Heart right ventricle (tissue), 16 donors: ENCODE measurements at regions not wholly inside any gene's neighbourhood (a gene's known extent, or its start where the extent isn't known, plus 50 kb on each side); places are given as distances from the start of the nearest gene placed in this dataset.

Experiments
- ATAC-seq, 8 donors: fragments of 200-7000 bp; cut with Tn5 transposase; one replicate each; pipeline ENCODE4 v1.9.1; 2020; ENCODE audit warnings: mild to moderate bottlenecking in 8 of 8, moderate library complexity in 8 of 8, moderate number of reproducible peaks in 1 of 8
- DNase-seq, 2 donors: peaks; one replicate each; pipeline ENCODE4 v3.0.0-alpha.2; 2020
- H3K27ac ChIP-seq, 10 donors: fragments of 200-600 bp; sonication (generic) in 2 of 10; one replicate each; pipeline versions ENCODE4 v1.5.0 to v1.8.0; 2020 to 2022; ENCODE audit warnings: mild to moderate bottlenecking in 3 of 10
- H3K27me3 ChIP-seq, 7 donors: fragments of 200-600 bp; one replicate each; pipeline ENCODE4 v1.8.0; 2021 to 2022; ENCODE audit warnings: mild to moderate bottlenecking in 2 of 7
- H3K36me3 ChIP-seq, 9 donors: fragments of 200-600 bp; sonication (generic) in 1 of 9; one replicate each; pipeline versions ENCODE4 v1.5.0 to v1.8.0; 2020 to 2022; ENCODE audit warnings: mild to moderate bottlenecking in 2 of 9
- H3K4me1 ChIP-seq, 9 donors: fragments of 200-600 bp; sonication (generic) in 1 of 9; one replicate each; pipeline versions ENCODE4 v1.5.0 to v1.8.0; 2020 to 2022; ENCODE audit warnings: mild to moderate bottlenecking in 4 of 9
- H3K4me3 ChIP-seq, 10 donors: fragments of 200-600 bp; sonication (generic) in 2 of 10; one replicate each; pipeline versions ENCODE4 v1.5.0 to v1.8.0; 2020 to 2022; ENCODE audit warnings: mild to moderate bottlenecking in 7 of 10, moderate library complexity in 2 of 10
- H3K9me3 ChIP-seq, 11 donors: fragments of 200-600 bp in 10 of 11; sonication (generic) in 2 of 11; one replicate each; pipeline versions ENCODE4 v1.5.0 to v1.8.0; 2013 to 2022; ENCODE audit warnings: mild to moderate bottlenecking in 2 of 11, control low read depth in 1 of 11, moderate library complexity in 1 of 11
- WGBS, 2 donors: extraction: QIAGEN DNeasy Blood & Tissue Kit; methylation state at CpG; one replicate each; pipeline ENCODE4 v1.1.7; 2013; ENCODE audit warnings: inconsistent platforms in 1 of 2; 5-methylcytosine and 5-hydroxymethylcytosine counted together
- intact Hi-C, 10 donors: fragments of 100-400 bp; cut with DNase I; formaldehyde crosslinking; loops; one replicate each; pipeline versions ENCODE4 v1.11.1 to v1.14.2; 2022
- TF ChIP-seq, protein P1 (sequence below), 9 donors: fragments of 200-600 bp; sonication (generic) in 2 of 9; IDR thresholded peaks; one replicate each; pipeline versions ENCODE4 v1.5.0 to v1.8.0; 2021 to 2022; ENCODE audit warnings: antibody characterized with exemption in 9 of 9, mild to moderate bottlenecking in 5 of 9, moderate library complexity in 1 of 9
- donor health status: Arrhythmogenic right ventricular cardiomyopathy.
- donor health status: ischemic (EF 13 %, LVEDD 7.1; RV severe dilation, severe dysfunction).
- donor health status: healthy with polysubstance abuse.
- donor health status: DM: no; HTN: yes; CAD: no.
- donor health status: DM: no; HTN: no; CAD: no.
- donor health status: ischemic (EF 25% LVEDD 6.9; RV normal size, moderate dysfunction).
- donor health status: ischemic (EF 25% LVEDD 5.7; RV mildly dilated, moderate dysfunction).
- donor health status: healthy.
- donor health status: DM: yes; HTN: yes; CAD: no.
- donor health status: Ischemic cardiomyopathy.
- donor health status: ischemic (EF 35%, LVEDD 5.7; RV mildly dilated, moderate dysfunction).
- donor health status: nonischemic (EF 11% LVEDD 7.7; RV severe dilation, severe dysfunction).
- donor health status: DM: yes; HTN: yes; CAD: no.
- donor health status: PGD.
- donor health status: ischemic (EF 29% LVEDD 5.4; RV normal size, mild dysfunction).
- donor health status: nonischemic (EF 23%, LVEDD 6.1; RV moderate dilation, normal function).

DNA sequence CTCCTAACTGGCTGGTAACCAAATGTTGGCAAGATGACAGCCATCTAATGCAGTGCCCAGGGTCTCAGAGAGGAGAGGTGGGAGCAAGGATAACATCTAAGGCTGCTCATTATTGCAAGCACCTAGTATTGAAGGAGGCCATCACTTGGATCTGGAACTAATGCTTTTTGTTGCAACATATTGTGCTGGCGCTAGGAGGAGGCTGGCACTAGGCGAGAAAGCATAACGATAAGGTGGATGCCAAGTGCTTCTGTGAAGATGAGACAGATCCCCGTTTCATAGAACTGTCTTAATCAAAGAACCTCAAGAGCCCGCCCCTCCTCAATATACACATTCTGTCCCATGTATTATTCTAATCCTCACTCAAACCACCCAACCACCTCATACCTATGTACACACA is 774.0 kb downstream of the VRK1 start:
- H3K27me3 ChIP-seq: peaks cover 0 to 13% (median 0%) of the 10 kb centered on the region in 7 donors
- no peak for DNase-seq
- ATAC-seq: no peak
- no peak overlapping the region for H3K4me3 ChIP-seq
- TF ChIP-seq, protein P1, sequence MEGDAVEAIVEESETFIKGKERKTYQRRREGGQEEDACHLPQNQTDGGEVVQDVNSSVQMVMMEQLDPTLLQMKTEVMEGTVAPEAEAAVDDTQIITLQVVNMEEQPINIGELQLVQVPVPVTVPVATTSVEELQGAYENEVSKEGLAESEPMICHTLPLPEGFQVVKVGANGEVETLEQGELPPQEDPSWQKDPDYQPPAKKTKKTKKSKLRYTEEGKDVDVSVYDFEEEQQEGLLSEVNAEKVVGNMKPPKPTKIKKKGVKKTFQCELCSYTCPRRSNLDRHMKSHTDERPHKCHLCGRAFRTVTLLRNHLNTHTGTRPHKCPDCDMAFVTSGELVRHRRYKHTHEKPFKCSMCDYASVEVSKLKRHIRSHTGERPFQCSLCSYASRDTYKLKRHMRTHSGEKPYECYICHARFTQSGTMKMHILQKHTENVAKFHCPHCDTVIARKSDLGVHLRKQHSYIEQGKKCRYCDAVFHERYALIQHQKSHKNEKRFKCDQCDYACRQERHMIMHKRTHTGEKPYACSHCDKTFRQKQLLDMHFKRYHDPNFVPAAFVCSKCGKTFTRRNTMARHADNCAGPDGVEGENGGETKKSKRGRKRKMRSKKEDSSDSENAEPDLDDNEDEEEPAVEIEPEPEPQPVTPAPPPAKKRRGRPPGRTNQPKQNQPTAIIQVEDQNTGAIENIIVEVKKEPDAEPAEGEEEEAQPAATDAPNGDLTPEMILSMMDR (IDR thresholded peaks at IDR 0.05): no peak
- H3K9me3 ChIP-seq: peaks cover 0 to 4% (median 0%) of the 10 kb centered on the region in 11 donors
- intact Hi-C loops: no loop called here
- H3K36me3 ChIP-seq: no peaks in the 10 kb centered on the region
- no peak overlapping the region for H3K27ac ChIP-seq
- H3K4me1 ChIP-seq: no peaks in the 10 kb centered on the region
- 80 to 91% methylated on average over 5 of the region's 5 CpGs for WGBS, 2 donors

DNA sequence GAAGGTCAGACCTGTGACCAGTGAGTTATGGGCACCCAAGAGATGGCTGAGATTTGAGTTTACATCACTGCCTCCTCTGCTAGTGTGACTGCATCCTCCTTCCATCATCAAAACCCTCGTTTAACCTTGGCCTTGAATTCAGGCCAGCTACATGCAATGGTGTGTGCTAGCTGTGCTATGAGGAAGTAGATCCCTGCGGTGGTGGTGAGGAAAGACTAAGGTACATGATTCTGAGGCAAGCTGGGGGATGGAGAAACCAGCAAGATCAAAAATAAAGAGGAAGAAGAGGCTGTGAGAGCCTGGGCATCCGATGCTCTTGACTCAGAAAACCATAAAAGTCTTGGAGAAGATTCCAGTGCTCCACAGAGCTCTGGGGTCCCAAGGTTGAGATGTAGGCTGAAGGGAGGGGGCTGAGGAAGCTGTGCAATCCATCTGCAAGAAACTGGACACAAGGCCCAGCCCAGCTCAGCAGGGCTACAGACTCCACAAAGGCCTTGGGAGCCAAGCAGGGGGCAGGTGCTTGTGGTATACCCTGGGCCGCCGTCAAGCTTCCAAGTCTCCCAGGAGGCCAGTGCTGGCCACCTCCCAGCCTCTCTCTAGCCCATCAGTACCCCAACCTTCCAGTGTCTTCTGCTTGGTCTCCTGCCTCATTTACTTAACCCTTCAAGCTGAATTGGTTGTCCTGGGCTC is 774.8 kb downstream of the VRK1 start:
- Histone ChIP-seq H3K36me3 (no peaks in the 10 kb centered on the region), H3K4me1 (no peaks in the 10 kb centered on the region), H3K27ac (no peak overlapping the region), H3K9me3 (peaks cover 0 to 4% (median 0%) of the 10 kb centered on the region in 11 donors), H3K27me3 (peaks cover 0 to 13% (median 0%) of the 10 kb centered on the region in 7 donors), H3K4me3 (no peak overlapping the region)
- WGBS, 2 donors: 68 to 73% methylated on average over 5 of the region's 5 CpGs
- DNase-seq (no peak), ATAC-seq (no peak)
- TF ChIP-seq, protein P1 (IDR thresholded peaks at IDR 0.05): no peak
- intact Hi-C loops: no loop called here

DNA sequence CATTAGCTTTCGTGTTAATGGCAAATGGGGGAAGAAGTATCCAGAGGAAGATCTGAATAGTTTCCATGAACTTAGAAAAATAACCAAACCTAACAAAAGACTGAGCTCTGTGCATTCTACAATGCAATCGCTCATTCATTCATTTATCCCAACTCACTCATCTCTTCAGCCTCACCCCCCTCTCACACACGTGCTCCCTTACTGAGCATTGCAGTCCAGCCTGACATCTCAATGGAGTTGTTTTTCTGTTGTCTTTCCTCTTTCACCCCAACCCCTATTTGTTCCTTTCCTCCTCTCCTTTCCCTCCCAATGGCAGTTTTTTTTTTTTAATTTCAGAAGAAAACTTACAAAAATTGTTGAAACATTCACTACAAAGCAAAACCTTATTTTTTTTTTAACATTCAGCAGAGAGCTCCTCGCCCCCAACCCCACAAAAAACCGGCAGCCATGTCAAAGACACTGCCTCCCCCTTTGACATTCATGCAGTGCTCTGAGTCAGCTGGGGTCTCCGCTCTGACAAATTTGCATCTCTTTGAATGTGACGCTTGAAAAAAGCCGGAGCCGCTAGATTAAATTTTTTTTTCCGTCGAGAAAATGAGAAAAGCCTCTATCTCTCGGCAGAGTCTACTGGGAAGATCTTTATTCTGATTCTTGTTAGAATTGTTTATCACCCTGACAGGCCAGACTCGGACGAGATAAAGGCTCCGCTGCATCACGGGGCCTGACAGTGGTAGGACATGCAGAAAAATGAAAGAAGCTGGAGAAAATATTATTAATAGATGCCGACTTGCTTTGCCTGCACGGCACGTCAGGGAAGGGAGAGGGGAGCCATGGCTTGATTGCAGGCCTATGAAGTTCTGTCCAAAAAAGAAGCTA is 775.6 kb downstream of the VRK1 start:
- intact Hi-C loops: no loop called here
- no peak overlapping the region for H3K27ac ChIP-seq
- peaks cover 0 to 4% (median 0%) of the 10 kb centered on the region in 11 donors for H3K9me3 ChIP-seq
- DNase-seq: no peak
- no peaks in the 10 kb centered on the region for H3K36me3 ChIP-seq
- H3K4me1 ChIP-seq: no peaks in the 10 kb centered on the region
- ATAC-seq: no peak
- peaks cover 0 to 13% (median 0%) of the 10 kb centered on the region in 7 donors for H3K27me3 ChIP-seq
- 43 to 45% methylated on average over 19 of the region's 19 CpGs for WGBS, 2 donors
- H3K4me3 ChIP-seq: no peak overlapping the region
- TF ChIP-seq, protein P1 (IDR thresholded peaks at IDR 0.05): no peak

DNA sequence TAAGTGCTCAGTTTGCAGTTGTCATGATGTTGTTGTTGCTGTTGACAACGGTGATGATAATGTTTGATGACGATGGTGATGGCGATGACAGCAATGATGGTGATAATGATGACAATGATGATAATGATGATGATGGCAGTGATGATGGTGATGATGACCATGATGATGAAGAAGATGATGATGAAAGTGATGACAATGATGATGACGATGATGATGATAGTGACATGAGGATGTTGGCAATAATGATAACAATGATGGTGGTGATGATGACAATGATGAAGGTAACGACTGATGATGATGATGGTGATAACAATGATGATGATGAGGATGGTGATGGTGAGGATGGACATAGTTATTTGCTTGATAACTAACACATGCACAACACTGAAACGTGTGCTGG is 778.5 kb downstream of the VRK1 start:
- WGBS, 2 donors: 82 to 85% methylated on average over 6 of the region's 6 CpGs
- no peak for DNase-seq
- Histone ChIP-seq H3K9me3 (peaks cover 0 to 3% (median 0%) of the 10 kb centered on the region in 11 donors), H3K4me1 (no peaks in the 10 kb centered on the region), H3K4me3 (no peak overlapping the region), H3K36me3 (no peaks in the 10 kb centered on the region), H3K27ac (no peak overlapping the region), H3K27me3 (peaks cover 0 to 13% (median 0%) of the 10 kb centered on the region in 7 donors)
- ATAC-seq: no peak
- intact Hi-C loops: no loop called here
- TF ChIP-seq, protein P1 (IDR thresholded peaks at IDR 0.05): no peak
